HG03060 (cell line): ENCODE measurements at regions not wholly inside any gene's neighbourhood (a gene's known extent, or its start where the extent isn't known, plus 50 kb on each side); places are given as distances from the start of the nearest gene placed in this dataset.
A peak's percentile ranks its signal among the peaks of the same experiment; 100 is the strongest.

ENCODE experiments used
- ATAC-seq: cut with Tn5 transposase; IDR thresholded peaks from one replicate; pipeline ENCODE4 v1.9.1; 2021; ENCODE audit warnings: low read depth, moderate number of reproducible peaks; ENCODE audit not compliant: unreplicated experiment

DNA sequence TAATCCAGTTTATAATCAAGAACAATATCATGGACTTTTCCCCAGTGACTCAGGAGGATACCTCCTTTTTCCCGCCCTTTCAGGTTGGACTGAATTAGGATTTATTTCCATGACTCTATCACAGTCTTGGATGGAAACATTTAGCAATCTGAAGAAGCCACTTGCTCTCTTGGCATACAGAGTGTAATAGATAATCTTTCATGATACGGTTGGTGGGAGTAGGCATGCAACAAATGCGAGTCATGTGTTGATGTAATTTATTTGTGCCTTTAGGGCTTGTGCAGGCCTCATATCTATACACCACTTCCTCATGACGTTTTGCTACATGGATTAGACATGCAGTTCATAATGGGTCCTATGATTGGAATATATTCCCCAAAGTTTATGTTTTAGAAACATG, 54.2 kb upstream of the MCTP2 start:
- no peak for ATAC-seq

DNA sequence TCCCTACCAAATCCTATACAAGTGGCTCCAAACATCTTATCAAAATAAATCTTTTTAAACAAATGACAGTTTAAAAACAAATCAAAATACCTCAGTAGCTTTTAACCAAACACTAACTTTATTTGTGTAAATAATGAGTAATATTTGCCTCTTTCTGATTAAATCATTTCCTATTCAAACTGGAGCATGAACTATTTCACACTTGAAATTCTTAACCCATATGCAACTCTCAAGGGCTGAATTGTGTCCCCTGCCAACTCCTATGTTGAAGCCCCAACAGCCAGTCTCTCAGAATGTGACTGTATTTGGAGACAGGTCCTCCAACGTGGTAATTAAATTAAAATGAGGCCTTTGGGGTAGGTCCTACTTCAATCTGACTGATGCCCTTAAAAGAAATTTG, 55.9 kb upstream of the MCTP2 start:
- no peak for ATAC-seq

DNA sequence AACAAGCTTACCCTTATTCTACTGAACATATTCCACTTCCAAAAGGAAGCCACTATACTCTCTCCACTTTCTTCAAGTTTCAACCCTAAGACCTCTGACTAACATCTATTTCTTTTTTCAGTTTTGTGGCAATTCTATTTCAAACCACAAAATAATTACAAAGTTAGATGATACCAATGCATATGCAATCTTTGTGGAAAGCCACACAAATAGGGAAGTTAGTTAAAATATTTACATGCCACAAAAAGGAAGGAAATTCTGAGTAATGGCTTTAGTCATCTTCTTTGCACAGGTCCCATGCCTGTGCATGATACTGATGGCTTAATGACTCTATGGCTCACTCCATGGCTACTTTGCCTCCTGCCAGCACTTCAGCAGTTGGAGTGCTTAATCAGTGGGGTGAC, 57.0 kb upstream of the MCTP2 start:
- peak; percentile 98 for ATAC-seq

DNA sequence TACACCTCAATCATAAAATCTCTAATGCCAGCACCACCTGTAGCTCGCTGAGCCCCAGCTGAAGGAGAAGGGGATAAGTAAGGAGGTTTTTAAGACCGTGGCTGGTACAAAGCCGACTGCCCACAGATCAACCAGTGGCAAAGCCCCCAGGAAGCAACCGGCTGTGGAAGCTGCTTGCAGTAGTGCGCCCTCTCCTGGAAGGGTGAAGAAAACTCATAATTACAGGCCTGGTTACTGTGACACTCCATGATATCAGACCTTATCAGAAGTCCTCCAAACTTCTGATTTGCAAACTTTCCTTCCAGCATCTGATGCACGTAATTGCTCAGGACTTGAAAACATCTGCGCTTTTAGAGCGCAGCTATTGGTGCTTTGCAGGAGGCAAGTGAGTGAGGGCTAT, 63.1 kb upstream of the MCTP2 start:
- no peak for ATAC-seq

- no peak for ATAC-seq
These were observed 66.4 kb upstream of the MCTP2 start for GRCh38 chr15:94164971-94165370.

DNA sequence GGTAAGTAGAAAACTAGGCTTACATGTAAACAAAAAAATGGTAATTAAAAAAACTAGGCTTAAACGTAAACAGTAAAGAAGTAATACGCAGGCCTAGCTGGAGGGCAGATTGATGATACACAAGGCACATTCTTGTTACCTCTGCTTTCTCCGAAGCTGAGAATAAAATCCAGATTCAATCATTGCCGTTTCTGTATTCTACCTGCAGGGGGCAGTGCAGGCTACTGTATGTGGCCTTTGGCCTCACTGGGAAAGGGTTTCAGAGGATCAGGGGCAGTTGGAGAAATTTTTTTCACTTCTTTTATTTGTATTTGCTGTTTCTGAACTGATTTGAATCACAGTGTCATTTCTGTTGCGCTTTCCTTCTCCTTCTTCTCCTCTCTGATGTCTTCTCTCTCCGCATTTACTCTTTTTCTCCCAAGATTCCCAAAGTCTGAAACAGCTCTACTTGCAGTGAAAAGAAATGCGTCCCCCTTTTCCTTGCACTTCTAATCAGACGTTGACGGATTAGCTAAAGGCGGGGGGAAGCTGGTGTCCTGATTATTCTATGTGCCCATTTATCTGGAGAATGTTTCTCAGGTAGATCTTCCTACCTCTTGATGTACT, 67.1 kb upstream of the MCTP2 start:
- ATAC-seq = no peak

DNA sequence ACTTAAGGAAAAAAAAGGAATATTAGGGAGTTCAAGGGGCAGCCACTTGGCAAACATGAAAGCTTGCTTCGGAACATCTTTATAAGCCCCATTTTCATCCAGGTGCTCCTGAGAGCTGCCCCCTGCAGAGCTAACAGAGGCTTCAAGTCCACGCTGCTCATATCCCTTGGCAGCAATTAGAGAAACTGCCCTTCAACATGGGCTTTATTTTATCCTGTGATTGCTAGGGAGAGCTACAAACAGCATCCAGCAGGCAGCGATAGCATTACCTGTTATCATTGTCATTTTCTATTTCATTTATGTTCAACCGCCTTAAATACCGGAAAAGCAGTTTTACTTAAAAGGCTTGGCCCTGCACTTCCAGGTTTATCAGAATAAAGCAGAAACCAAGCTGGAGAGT, 68.4 kb upstream of the MCTP2 start:
- no peak for ATAC-seq

DNA sequence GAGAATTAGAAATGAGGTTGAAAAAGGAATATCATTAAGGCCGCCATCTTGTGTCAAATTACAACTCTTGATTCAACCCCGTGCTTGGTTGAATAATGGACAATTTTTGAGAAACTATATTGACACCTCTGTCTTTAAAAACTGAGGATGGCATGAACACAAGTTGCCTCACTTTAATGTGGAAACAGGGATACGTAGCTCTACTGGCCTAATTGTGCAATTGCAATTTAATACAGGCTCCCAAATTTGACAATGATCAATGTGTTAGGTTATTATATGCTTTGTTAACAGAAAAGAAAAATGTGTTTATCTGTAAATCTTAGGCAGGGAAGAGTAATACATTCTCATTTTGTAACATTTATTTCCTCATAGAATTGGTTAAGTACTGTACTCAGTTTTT, 77.1 kb upstream of the MCTP2 start:
- no peak for ATAC-seq

DNA sequence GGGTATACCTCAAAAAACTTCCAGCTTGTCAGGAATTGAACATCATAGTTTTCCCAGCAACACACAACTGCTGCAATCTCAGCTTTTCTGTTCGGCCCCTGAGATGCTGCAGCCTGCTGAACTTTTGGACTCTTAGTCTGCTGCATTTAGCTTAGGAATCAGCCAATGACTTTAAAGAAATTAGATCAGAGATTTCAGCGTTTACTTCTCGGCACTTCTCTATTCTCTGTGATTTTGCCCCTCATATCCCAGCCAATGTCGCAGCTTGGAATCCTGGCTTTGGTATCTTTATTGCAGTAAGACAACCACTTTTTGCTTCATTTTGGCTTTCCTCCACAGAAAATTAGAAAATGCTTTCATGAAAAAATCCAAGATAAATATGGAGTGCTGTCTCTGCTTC, 86.3 kb upstream of the MCTP2 start:
- ATAC-seq = no peak

- no peak for ATAC-seq
These were observed 89.6 kb upstream of the MCTP2 start for GRCh38 chr15:94141802-94142201.

DNA sequence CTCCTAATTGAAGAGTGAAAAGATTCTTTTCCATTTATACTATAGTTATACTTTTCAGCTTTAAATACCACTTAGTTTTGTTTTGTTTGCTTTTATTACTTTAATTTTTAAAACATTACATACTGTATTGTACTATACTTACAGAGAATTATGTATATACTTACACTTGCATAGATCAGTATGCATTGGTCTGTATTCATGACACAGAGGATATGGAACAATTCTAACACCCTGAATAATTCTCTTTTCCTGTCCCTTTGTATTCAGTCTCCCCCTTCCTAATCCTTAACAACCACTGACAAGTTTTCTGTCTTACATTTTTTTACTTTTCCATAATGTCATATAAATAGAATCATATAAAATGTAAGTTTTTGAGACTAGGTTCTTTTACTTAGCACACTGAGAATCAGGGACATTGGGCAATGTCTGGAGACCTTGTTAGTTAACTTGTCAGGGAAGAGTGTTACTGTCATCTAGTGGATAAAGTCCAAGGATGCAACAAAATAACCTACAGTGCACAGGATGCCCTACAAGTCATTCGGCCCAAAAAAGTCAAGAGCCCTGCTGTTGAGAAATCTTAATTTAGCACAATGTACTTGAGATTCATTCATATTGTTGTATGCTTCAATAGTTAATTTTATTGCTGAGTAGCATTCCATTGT, 95.7 kb upstream of the MCTP2 start:
- ATAC-seq = no peak

GRCh38 chr15:94131875-94132274, 99.5 kb upstream of the MCTP2 start:
- ATAC-seq = no peak

- no peak for ATAC-seq
These were observed 100.9 kb upstream of the MCTP2 start for GRCh38 chr15:94130504-94130903.

DNA sequence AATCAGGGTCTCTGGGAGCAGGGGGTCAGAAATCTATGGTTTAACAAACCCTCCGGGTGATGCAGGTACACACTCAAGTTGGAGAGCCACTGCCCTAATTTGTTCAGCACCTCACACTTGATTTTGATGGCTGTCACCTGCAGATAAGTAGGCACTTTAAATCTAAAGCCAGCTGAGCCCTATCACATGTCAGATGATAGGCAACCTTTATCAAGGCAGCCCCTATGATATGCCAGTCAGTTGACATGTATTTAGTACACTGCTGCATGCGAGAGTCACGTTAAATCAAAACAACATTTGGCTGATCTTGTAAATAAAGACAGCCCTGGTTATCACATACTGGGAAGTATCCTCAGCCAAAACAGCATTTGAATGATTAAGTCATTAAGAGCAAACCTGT, 104.4 kb upstream of the MCTP2 start:
- no peak for ATAC-seq

GRCh38 chr15:94125698-94126097, 105.7 kb upstream of the MCTP2 start:
- ATAC-seq = no peak

DNA sequence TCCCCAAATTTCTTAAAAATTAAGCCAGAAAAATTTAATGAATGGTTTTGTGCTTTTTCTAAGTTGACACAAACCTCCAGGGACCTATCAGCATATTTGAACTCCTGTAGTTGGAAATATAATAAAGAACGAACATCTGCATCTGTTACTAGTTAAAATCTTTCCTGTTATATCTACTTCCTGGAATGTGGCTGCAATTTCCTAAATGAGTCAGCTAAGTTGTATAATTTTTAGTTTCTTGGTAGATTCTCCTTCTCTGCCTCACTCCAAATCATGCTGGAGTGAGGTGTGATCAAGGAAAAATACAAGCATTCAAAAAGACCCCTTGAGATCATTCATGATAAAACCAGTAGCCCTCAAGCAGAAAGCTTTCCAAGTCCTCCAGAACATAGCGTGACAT, 106.2 kb upstream of the MCTP2 start:
- ATAC-seq = no peak

DNA sequence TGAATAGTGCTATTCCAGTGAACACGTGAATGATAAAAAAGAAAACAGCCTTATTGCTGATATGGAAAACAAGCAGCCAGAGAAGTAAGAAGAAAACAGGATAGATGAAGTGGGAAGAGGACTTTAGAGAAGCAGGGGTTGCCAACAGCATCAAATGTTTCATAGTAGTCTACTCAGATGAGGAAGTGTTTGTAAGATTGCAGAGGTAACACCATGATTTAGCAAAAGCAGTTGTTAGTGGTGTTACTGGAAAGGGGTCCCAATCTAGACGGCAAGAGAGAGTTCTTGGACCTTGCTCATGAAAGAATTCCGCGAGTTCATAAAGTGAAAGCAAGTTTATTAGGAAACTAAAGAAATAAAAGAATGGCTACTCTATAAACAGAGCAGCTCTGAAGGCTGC, 108.8 kb upstream of the MCTP2 start:
- no peak for ATAC-seq

- ATAC-seq = peak; percentile 99
These were observed 111.2 kb upstream of the MCTP2 start for GRCh38 chr15:94119923-94120775.

DNA sequence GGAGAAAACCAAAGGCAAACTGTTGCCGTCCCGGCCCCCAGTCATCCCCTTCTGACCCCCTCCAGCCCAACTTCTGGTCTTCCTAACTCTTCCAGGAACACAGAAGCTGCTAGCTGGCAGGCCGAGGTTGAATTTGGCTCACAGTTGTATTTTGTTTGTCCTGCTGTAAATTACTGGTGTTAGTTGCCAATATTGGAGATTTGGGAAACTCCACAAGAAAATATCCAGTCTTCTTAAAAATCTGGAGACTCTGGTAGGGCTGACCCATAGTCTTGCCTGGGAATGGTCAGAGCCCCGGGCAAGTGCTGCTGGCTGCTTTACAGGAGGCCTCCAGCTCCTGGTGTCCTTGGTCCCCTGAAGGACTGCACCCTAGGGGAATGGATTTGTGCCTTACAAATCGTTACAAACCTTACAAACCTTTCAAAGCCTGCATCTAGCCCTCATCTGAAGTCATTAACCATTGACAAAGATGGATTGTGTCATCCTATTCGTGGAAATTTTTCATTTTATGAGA, 112.0 kb upstream of the MCTP2 start:
- ATAC-seq = no peak

DNA sequence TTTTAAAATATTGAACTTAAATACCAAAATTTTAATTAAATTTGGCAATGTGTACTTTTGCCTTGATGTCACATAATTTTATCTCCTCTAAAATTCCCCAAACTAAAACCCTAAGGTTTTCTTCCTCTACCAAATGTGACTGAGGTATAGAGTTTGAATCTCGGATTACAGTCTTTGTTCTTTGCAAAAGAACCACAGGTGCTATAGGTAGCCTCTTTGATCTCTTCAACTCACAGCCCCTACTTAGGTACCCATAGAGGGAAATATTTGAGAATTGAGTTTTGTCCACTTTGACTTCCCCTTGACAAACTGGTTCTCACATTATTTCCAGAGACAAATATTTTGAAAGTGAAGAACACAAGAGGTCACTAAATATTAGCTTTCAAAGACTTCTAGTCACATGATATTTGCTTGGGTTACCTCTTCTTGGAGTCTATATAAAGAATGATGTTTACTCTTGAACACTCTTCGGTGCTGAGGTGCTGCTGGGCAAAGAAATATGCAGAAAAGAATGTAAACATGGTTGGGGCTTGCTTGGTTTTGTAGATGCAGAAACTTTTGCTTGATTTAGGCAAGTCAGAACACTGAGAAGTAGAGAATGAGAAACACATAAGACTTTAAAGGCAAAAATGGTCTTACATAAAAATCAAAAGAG, 120.8 kb upstream of the MCTP2 start:
- no peak for ATAC-seq

DNA sequence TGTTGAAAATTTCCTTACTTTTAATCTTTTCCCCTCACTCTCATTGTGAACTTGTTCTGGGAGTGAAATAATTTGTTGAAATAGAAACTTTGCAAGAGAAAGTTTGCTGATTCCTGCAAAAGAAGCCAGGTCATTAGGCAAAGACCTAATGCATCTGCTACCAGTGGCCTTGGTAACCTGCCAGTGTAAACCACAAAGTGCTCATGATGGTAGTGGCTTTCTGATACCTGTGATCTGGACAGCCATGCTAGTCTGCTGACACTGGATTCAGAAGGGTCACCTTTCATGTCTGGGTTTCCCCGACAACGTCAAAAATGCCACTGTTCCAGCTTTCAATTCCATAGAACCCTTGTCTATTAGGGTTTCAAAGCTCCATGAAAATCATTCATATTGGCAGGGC, 123.7 kb upstream of the MCTP2 start:
- no peak for ATAC-seq
